Astrocyte (in vitro differentiated cells and primary cell): ENCODE measurements at regions not wholly inside any gene's neighbourhood (a gene's known extent, or its start where the extent isn't known, plus 50 kb on each side); places are given as distances from the start of the nearest gene placed in this dataset.

Experiments used
- CTCF ChIP-seq: IDR thresholded peaks from 2 replicates; pipeline ENCODE4 v1.5.1; 2011; ENCODE audit warnings: low read depth, mild to moderate bottlenecking, inconsistent platforms, low read length, moderate library complexity; ENCODE audit not compliant: insufficient read depth
- EZH2 ChIP-seq: IDR thresholded peaks from 2 replicates; pipeline ENCODE4 v1.6.1; 2012; ENCODE audit warnings: mild to moderate bottlenecking, low read length, inconsistent platforms; ENCODE audit not compliant: insufficient read depth

- TF ChIP-seq CTCF (no peak), EZH2 (no peak)
Observed at GRCh38 chr12:41801261-41801660, 343.4 kb downstream of the GXYLT1 start.
